Fibroblast of pulmonary artery (primary cell): ENCODE measurements at regions not wholly inside any gene's neighbourhood (a gene's known extent, or its start where the extent isn't known, plus 50 kb on each side); places are given as distances from the start of the nearest gene placed in this dataset.
"Not testable (repeated sequence)": the region's sequence is repeated elsewhere in the genome, so short reads cannot be mapped to it uniquely, and the experiment has no call there.

Experiments
- DNase-seq: peaks from one replicate; pipeline ENCODE4 v3.0.0-alpha.2; 2010; ENCODE audit warnings: low read depth
- H3K4me3 ChIP-seq: replicated peaks from 2 replicates; pipeline ENCODE4 v1.5.1; 2011; ENCODE audit warnings: low read depth, mild to moderate bottlenecking, control low read depth, low read length, moderate library complexity
- TF ChIP-seq, protein P1 (sequence below): IDR thresholded peaks from 2 replicates; pipeline ENCODE4 v1.5.1; 2011; ENCODE audit warnings: mild to moderate bottlenecking, control low read depth, low read length, inconsistent platforms; ENCODE audit errors: missing control alignments

DNA sequence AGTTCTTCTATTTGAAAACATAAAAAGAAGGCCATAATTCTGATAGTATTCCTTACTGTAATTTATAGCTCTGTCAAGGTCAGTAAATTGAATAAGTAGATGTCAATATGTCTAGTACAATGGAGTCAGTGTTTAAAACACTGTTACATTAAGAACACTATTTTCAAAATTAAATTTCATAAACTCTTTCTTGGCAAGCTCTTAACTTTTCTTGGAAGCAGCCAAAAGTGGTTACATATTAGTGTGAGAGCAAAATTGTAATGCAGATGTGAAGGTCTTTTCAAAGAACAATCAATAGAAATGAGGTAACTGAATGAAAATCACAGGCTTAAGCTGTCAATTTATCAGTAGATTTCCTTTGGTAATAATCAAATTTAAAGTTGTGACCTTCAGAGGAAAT is 722.4 kb upstream of the NOVA1 start:
- DNase-seq, result no peak
- TF ChIP-seq, protein P1, sequence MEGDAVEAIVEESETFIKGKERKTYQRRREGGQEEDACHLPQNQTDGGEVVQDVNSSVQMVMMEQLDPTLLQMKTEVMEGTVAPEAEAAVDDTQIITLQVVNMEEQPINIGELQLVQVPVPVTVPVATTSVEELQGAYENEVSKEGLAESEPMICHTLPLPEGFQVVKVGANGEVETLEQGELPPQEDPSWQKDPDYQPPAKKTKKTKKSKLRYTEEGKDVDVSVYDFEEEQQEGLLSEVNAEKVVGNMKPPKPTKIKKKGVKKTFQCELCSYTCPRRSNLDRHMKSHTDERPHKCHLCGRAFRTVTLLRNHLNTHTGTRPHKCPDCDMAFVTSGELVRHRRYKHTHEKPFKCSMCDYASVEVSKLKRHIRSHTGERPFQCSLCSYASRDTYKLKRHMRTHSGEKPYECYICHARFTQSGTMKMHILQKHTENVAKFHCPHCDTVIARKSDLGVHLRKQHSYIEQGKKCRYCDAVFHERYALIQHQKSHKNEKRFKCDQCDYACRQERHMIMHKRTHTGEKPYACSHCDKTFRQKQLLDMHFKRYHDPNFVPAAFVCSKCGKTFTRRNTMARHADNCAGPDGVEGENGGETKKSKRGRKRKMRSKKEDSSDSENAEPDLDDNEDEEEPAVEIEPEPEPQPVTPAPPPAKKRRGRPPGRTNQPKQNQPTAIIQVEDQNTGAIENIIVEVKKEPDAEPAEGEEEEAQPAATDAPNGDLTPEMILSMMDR, result no peak
- no peak overlapping the region for H3K4me3 ChIP-seq

DNA sequence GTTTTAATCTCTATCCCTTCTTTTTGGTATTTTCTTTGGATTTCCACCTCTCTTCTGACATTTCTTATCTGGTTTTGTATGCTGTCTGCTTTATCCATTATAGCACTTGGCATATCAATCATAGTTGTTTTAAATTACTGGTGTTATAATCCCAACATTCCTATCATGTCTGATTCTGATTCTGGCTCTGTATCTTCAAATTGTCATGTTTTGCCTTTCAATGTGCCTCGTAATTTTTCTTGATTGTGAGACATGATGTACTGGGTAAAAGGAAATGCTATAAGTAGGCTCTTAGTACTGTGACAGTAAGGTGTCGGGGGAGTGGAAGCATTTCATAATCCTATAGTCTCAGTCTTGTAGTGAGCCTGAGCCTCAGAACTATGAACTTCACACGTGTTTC is 729.3 kb upstream of the NOVA1 start:
- DNase-seq, result no peak
- TF ChIP-seq, protein P1, result no peak
- H3K4me3 ChIP-seq, result no peak overlapping the region

DNA sequence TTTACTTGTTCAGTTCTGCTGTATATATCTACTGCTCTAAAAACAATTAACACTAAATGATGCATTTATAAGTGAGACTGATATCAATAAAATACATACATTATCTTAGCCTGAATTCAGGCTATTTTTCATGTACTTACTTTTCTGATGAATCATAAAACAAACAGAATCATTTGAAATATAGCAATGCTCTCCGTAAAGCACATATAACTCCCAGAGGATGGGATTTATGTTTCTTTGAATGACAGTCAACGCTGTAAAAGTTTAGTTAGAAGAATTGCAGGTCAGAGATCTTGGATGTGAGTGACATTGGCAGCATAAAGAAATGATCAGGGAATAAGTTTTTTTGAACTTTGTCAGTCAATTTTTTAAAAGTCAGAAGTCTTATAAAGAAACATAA is 740.2 kb upstream of the NOVA1 start:
- TF ChIP-seq, protein P1, result no peak
- no peak overlapping the region for H3K4me3 ChIP-seq
- no peak for DNase-seq

DNA sequence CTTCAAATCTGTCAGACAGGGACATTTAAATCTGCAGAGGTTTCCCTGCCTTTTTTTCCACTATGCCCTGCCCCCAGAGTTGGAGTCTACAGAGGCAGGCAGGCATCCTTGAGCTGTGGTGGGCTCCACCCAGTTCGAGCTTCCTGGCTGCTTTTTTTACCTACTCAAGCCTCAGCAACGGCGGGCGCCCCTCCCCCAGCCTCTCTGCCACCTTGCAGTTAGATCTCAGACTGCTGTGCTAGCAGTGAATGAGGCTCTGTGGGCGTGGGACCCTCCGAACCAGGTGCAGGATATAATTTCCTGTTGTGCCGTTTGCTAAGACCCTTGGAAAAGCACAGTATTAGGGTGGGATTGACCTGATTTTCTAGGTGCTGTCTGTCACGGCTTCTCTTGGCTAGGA is 765.2 kb upstream of the NOVA1 start:
- not testable (repeated sequence) for DNase-seq, H3K4me3 ChIP-seq

DNA sequence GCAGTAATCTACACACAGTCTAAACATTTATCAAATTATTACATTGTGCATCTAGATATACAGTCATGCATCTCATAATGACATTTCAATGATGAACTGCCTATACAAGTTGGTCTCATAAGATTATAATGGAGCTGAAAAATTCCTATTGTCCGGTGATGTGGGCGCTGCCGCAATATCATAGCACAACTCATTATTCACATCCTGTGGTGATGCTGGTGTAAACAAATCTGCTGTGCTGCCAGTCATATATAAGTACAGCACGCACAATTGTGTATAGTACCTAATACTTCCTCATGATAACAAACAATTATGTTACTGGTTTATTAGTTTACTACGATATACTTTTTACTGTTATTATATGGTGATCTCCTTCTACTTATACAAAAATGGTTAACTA is 768.8 kb upstream of the NOVA1 start:
- peak; percentile 50 for DNase-seq
- no peak overlapping the region for H3K4me3 ChIP-seq
- TF ChIP-seq, protein P1, result no peak

DNA sequence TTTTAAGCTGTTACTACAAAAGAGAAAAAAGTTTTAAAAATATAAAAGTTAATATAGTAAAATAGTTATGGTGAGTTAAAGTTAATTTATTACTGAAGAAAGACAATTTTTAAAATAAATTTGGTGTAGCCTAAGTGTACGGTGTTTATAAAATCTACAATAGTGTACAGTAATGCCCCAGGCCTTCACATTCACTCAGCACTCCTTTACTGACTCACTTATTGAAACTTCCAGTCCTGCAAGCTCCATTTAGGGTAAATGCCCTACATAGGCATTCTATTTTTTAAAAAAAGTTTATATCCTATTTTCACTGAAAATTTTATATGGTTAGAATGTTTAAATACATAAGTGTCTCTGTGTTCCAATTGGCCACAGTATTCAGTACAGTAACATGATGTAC is 769.5 kb upstream of the NOVA1 start:
- H3K4me3 ChIP-seq, result no peak overlapping the region
- no peak for DNase-seq
- TF ChIP-seq, protein P1, result no peak

DNA sequence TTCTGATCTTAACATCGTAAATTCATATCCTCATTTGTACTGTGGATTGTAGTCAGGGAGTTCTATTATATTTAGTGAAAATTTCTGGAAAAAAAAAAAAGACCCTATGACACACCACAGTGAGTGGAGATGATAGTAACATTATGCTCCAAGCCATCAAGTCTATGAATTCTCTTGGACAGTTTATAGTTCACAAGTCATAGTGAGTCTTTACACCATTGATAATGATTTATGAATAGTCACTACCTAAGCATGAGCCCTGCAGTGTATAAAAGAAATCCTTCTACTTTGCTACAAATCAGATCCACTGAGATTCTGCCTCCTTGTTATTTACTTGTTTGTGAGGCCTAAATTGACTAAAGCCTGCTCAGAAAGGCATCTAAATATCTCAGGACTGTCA is 772.2 kb upstream of the NOVA1 start:
- no peak for DNase-seq
- no peak overlapping the region for H3K4me3 ChIP-seq
- TF ChIP-seq, protein P1, result no peak

DNA sequence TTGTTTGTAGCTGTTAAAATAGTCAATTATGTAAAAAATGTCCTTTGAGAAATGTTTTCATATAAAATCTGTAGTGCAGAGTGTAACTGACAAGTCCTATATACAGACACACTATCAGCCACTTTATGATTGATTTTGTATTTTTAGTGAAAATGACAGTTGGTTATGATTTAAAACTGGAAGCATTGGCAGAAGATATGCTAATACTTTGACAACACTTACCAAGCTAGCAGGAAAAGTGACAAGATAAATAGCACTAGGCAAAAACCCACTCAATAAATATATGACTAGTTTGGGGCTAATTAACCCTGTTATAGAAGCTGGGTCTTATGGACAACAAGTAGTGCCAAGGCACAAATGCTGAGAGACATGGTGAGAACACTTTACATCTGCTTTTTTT is 772.9 kb upstream of the NOVA1 start:
- DNase-seq, result no peak
- H3K4me3 ChIP-seq, result no peak overlapping the region
- TF ChIP-seq, protein P1, result no peak
